ENCODE measurements at regions not wholly inside any gene's neighbourhood (a gene's known extent, or its start where the extent isn't known, plus 50 kb on each side); places are given as distances from the start of the nearest gene placed in this dataset.
"Not testable (repeated sequence)": the region's sequence is repeated elsewhere in the genome, so short reads cannot be mapped to it uniquely, and the experiment has no call there.

DNA sequence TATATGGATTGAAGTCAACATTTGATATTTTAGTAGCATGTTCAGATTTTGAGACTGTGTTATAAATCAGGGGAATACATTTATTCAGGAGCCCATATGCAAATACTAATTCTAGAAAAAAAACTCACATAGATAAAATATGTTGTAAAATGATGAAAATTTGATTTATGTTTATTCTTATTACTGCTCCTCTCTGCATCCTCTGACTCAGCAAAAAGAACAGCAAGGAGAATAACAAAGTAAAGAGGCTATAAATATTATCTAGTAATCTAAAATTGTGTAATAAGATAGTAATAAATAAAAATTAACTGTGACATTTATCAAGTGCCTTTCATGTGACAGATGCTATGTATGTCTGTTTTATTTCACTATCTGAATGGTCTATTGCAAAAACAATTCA is 507.2 kb upstream of the ANO3 start:
- DNase-seq (ENCODE audit: low spot score): no peak
- intact Hi-C loops (cut with DNase I): no loop called here

DNA sequence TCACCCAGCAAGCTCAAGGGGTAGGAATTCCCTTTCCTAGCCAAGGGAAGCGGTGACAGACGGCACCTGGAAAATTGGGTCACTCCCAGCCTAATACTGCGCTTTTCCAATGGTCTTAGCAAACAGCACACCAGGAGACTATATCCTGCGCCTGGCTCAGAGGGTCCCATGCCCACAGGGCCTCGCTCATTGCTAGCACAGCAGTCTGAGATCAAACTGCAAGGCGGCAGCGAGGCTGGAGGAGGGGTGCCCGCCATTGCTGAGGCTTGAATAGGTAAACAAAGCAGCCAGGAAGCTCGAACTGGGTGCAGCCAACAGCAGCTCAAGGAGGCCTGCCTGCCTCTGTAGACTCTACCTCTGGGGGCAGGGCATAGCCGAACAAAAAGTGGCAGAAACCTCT is 500.4 kb upstream of the ANO3 start:
- intact Hi-C loops (cut with DNase I); DNase-seq (ENCODE audit: low spot score): not testable (repeated sequence)

DNA sequence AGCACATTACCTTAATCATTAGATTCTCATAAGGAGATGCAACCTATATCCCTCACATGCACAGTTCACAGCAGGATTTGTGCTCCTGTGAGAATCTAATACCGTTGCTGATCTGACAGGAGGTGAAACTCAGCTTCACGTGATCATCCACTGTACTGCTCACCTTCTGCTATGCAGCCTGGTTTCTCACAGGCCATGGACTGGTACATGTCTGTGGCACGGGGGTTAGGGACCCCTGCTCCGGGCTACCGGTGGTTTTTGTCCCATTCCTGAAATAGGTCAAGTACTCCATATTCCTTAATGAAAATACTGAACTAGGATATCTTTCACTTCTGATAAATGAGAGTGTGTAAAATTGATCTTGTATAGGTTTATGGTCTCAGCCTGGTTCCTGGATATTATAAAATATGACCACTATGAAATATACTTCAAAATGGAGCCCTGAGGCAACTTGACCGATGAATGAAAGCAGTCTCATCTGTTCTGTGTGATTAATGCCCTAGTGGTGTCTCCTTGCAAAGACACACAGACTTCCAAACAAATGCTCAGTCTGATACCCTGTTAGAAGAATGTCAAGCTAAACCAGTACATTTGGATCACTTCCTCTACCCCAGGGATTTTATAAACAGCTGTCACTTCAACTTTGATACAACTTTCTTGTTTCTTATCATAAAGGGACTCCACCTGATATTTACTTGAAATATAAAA is 492.9 kb upstream of the ANO3 start:
- no peak for DNase-seq (ENCODE audit: low spot score)
- intact Hi-C loops (cut with DNase I): no loop called here

DNA sequence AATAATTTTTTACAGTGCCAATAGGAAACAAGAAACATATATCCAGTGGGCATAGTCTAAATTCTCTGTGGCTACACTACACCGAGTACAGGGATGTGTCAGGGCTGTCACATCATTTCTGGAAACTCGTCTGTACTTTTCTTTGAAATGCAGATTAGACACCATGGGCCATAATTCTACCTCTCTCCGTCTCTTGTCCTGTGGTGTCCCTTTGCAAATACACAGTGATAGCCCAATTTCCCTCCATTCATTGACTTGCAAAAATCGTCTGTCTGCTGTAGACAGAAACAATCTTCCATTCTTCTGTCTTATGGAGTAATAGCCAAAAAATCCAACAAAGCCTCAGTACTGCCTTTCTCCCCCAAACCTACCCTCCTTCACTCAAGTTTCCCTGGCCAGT is 487.1 kb upstream of the ANO3 start:
- intact Hi-C loops (cut with DNase I): no loop called here
- no peak for DNase-seq (ENCODE audit: low spot score)

DNA sequence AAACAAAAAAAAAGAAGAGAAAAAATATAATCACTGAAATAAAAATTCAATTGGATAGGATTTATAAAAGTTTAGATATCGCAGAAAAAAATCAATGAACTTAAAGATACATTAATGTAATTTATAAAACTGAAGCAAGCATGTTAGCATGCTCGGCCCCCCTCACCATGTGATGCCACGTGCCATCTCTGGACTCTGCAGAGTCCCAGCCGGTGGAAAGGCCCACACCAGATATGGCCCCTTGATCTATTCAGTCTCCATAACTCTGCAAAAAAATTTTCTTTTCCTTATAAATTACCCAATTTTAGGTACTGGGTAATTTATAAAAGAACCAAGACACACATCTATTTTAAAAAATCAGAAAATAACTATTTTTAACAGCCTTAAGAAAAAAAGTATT is 476.0 kb upstream of the ANO3 start:
- intact Hi-C loops (cut with DNase I): no loop called here
- no peak for DNase-seq (ENCODE audit: low spot score)

DNA sequence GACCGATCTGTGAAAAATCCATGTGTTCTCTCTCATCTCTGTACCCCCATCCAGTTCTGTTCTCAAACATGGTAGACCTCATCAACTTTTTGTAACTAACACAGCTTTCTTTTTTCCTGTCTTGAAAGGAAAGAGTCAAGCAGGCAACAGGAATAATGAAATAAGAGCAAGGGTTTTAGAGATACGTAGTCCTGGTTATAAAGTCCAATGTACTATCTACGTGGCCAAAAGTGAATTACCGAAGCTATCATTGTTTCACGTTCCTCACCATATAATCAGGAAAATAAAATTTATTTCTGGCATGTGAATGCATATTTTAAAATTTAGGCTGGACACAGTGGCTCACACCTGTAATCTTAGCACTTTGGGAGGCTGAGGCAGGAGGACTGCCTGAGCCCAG is 472.2 kb upstream of the ANO3 start:
- intact Hi-C loops (cut with DNase I): no loop called here
- no peak for DNase-seq (ENCODE audit: low spot score)

DNA sequence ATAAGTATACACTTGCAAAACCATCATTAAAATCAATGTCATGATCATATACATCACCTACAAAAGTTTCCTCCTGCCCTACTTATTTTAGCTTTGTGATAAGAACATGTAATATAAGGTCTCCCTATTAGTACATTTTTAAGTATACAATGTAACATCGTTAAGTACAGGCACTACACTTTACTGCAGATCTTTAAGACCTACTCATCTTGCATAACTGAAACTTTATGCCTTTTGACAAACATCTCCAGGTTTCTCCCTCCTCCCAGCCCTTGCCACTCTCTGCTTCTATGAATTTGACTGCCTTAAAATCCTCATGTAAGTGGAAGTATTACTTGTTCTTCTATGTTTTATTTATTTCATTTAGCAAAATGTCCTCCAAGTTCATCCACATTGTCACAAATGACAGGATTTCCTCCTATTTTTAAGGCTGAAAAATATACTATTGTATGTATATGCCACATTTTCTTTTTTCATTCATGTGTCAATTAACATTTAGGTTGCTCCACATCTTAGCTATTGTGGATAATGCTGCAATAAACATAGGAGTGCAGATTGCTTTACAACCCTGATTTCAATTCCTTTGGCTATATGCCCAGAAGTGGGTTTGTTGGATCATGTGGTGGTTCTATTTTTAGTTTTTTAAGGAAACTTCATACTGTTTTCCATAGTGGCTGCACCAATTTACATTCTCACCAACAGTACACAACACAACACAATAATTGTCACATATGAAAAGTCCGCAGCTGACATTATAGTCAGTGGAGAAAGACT is 471.1 kb upstream of the ANO3 start:
- intact Hi-C loops (cut with DNase I): no loop called here
- no peak for DNase-seq (ENCODE audit: low spot score)

DNA sequence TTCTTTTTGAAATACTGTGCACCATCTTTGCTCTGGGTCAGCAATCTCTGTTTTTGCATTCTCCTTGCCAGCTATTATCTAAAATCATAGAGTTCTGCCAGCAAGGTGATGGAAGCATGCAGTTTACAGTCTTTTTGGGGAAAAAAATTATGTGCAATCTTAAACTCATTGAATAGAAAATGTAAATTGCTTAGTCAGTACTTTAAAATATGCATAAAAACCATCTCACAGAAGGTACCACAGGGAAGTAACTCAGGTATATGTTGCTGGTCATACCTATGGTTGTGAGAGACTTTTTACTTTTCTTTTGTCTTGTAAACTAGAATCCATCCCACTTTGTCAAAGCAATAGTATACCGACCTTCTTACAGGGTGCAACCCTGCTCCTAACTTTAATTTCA is 469.8 kb upstream of the ANO3 start:
- intact Hi-C loops (cut with DNase I): no loop called here
- no peak for DNase-seq (ENCODE audit: low spot score)

DNA sequence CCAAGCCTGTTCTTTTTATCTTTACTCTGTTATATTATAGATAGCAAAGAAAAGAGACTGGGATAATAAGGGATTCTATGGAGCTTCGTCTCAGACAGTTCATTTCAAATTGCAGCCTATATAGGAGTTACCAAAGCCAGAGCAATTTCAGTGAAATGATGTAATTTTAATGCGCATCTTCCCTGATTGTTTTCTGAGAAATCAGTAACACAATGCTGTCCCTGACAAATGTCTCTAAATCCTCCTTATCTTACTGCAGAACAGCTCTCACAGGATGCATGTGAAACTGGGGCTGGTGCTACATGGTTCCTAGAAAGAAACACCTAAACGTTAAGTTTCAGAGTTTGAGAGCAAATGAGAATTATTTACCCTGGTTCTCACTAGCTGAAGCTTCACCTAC is 467.9 kb upstream of the ANO3 start:
- DNase-seq (ENCODE audit: low spot score): no peak
- intact Hi-C loops (cut with DNase I): no loop called here

DNA sequence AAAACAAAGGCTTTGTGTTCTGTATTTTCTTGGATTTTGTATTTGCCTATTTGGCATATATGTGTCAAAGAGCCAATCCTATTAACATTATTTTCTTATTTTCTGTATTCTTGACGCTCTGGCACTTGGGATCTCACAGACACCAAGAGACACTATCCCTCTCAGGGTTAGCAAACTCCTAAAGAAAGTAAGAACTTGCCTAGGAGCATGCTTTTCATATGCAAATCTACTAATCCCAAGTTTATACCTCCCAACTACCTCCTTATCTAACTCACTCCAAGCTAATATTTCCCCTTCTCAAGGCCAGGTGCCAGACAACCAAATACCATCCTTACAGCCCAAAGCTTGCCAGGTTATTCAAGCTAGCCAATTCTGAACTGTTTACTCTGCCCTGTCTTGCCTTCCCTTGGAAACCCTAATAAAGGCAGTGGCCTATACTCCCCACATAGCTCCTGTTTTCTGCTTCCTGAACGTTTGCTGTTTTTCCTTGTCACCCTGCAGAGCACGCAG is 455.4 kb upstream of the ANO3 start:
- no peak for DNase-seq (ENCODE audit: low spot score)
- intact Hi-C loops (cut with DNase I): no loop called here

DNA sequence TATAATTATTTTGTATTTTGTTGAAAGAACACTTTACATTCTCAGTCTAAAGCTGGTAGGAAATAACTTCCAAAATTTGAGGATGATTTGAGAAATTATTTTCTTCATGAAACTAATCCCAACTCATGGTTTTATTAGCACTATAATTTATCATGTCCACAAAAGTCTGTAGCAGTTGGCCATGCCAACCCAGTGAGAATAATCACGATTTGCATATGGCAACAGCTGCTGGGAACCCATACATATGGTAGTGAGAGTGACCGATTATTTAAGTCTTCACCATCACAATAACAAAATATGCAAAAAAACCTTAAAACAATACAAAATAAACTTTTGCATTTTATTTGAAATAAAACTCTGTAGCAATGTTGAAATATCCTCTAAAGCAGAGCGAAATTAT is 445.9 kb upstream of the ANO3 start:
- intact Hi-C loops (cut with DNase I): no loop called here

DNA sequence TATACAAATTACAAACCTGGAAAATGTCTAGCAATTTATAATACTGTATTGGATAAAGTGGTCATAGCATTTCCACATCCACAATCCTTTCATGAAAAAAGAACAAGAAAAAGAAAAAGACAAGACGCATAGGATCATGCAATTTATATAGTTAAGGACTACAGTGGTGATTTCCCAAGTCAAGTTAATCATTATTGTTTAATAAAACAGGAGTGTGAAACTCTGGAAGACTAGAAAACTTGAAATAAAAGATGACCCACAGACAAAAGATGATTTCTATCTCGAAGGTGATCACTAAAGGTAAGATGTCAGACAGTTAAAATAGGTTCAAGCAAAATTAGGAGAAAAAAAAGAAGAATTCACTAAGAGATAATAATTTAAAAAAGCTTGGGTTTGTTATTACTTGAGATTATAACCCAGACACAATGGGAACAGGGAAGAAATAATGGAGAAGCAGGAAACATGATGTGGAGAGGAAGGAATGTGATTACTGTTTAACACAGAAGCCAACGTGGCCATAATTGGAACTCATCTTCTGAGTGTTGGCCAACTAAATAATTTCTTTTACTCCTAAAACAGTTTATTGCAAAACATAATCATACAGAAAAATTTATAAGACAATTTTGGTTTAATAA is 441.2 kb upstream of the ANO3 start:
- intact Hi-C loops (cut with DNase I): no loop called here
- DNase-seq (ENCODE audit: low spot score): no peak

More for the DNA sequence above, 445.9 kb upstream of the ANO3 start:
- no peak for DNase-seq (ENCODE audit: low spot score)

DNA sequence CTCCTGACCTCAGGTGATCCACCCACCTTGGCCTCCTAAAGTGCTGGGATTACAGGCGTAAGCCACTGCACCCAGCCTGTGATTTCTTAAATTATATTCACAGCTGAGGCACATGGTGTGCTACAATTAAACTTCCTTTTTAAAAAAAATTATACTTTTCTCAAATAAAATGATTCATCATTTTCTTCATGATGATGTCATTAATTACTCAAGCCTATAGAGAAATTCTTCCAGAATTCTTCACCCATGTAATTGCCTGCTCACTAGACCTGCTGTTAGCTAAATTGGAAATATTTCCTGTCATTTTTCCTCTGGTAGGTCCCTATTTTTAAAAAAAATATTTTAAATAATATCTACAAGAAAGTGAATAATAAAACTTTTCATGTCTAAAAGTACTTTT is 440.0 kb upstream of the ANO3 start:
- DNase-seq (ENCODE audit: low spot score): no peak
- intact Hi-C loops (cut with DNase I): no loop called here

DNA sequence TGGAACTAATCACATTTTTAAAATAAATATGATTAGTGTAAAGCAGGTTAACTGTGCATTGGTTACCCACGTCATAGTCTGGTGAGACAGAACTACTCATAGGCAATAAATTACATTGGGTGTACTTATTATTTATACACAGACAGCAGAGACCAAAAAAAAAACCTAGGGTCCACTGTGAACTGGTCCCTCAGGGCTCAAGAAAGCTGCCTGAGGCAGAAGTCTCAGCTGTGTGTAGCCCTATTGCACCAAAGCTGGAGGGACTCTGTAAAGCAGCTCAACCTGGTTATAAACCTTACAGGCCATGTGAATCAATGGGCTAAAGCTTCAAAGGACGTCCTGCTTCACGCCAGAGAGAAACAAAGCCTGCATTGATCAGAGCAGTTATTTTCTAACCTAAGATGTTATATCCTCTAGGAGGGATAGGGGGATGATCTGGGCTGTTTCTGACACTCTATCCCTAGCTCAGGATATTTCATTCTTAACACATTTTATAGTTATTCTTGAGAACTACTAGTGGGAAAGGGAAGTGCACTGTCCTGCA is 432.2 kb upstream of the ANO3 start:
- intact Hi-C loops (cut with DNase I): no loop called here
- DNase-seq (ENCODE audit: low spot score): no peak

DNA sequence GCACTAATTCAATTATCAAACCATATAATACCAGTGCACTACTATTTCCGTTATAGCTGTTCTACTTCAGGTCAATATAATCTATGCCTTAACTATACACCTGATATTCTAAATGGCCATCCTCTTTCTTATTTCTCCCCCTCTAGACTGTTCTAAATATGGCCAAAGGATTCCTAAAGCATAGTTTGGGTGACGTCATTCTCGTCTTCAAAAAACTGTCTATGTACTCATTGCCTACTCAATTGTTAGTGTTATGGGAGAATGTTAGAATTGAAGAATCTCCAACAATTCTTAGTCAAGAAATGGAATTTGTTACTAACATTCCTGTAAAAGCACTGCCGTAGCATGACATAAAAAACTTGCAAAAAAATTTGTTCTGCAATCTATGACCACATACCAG is 431.1 kb upstream of the ANO3 start:
- intact Hi-C loops (cut with DNase I): no loop called here
- DNase-seq (ENCODE audit: low spot score): no peak

DNA sequence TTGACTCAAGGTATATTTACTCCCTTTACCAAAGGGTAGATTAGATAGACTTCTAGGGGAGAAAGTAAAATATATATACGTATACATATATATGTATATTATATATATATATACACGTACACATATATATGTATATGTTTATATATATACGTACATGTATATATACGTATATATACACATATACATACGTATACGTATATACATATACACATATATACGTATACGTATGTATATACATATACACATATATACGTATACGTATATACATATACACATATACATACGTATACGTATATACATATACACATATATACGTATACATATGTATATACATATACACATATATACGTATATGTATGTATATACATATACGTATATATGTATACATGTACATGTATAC is 430.5 kb upstream of the ANO3 start:
- DNase-seq (ENCODE audit: low spot score): no peak
- intact Hi-C loops (cut with DNase I): no loop called here

DNA sequence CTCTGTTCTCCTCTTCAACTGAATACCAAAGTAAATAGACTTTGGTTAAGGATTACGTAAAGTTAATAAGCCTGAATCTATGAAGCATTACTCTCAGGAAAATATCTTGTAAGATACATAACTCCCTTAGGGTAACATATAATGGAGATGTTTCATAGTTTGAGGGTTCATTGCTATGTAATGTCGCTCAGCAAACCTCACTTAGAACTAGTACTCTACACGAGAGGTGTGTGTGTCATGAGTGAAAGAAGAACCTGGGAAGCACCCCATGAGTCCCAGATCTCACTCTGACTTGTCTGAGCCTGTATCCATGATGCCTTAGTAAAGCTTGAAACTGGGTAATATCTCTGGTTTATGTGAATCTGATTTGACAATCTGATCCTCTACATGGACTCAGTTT is 429.5 kb upstream of the ANO3 start:
- intact Hi-C loops (cut with DNase I): no loop called here
- DNase-seq (ENCODE audit: low spot score): no peak

DNA sequence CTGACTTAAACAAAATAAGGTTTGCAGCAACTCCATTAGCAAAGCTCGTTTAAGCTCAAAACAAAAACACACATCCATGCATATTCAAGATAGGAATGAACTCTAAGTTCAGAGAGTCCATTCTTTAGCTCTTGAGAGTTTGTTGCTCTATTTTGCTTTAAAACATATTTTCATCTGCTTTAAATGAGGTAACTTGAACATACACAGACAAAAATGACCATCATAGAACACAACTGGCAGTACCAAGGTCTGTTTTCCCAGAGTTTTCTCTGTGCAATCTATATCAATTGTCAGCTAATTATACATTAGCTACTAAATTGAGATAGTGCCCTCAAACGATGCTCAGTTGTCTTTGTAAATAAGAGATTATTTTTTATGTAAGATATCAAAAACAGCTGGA is 423.2 kb upstream of the ANO3 start:
- no peak for DNase-seq (ENCODE audit: low spot score)

DNA sequence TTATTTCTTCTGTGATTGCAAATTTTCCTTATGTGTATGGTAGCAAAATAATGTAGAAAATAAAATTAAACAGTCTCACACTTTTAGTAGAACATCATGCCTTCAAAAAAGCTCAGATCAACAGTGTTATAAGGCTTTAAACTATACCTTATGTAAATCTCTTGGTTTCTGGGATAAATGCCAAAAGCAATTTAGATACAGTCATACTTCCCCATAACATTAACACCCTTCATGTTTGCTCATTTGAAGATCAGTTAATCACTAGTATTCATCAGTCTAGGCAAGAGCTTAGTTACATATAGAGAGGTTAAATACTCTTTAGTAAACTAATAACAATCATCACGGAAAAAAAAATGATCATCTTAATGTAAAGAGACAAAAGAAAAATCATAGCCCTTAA is 421.8 kb upstream of the ANO3 start:
- intact Hi-C loops (cut with DNase I): no loop called here
- no peak for DNase-seq (ENCODE audit: low spot score)

More for the DNA sequence above, 423.2 kb upstream of the ANO3 start:
- intact Hi-C loops (cut with DNase I): no loop called here

DNA sequence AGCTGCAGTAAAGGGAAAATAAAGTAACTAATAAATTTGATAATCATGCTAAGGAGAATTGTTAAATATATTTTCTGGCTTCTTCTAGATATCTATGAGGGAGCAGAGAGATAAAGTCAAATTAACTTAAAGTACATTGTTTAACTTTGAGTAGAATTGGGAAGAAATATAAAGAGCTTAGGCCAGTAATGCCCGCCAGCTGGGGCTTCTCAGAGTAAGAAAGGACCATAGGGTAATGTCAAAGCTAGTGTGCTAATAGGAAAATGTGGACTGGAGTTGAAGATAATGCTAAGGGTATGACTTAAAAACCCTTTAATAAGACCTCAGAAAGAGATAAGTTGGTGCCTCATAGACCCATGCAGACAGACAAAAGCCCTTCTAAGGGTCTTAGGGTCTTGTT is 411.6 kb upstream of the ANO3 start:
- no peak for DNase-seq (ENCODE audit: low spot score)
- intact Hi-C loops (cut with DNase I): no loop called here

DNA sequence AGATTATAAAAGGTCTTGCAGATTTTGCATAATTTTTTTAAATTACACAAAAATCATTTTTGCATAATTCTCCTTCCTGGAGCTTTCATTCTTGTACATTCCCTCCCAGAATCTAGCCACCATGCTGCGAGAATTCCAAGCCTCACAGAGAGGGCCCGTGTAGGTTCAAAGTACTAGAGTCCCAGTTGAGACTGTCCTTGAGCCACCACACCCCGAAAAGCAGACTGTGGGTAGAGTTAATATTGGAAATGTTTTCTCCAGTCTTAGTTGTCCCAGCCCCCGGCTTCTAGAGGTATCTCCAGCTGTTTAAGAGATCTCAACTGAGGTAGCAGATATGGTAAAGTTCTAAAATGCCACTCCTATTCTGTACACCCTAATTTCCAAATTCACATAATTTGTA is 407.3 kb upstream of the ANO3 start:
- no peak for DNase-seq (ENCODE audit: low spot score)

More for the DNA sequence above, 407.3 kb upstream of the ANO3 start:
- intact Hi-C loops (cut with DNase I): no loop called here

All from cardiac septum (tissue), 1 donor.